ENCODE measurements at regions not wholly inside any gene's neighbourhood (a gene's known extent, or its start where the extent isn't known, plus 50 kb on each side); places are given as distances from the start of the nearest gene placed in this dataset.

GRCh38 chr11:86191874-86192273, 52.7 kb upstream of the EED start:
- ChIA-PET POLR2A (no interaction called here), CTCF (interaction anchor here (1.6 kb wide), 1 partner anchor 337 kb away, joined by 5 read pairs; the partner anchor contains the start of gene CCDC83)

GRCh38 chr11:86187027-86187426, 57.5 kb upstream of the EED start:
- ATAC-seq (ENCODE audit: poor library complexity) = no peak
- no peak overlapping the region for H3K4me3 ChIP-seq (ENCODE audit: low read length)
- CTCF ChIA-PET = no interaction called here
- H3K9me3 ChIP-seq (ENCODE audit: control insufficient read depth in 1 of 2, insufficient read depth in 1 of 2, low read length in 2 of 2) = no peaks in the 10 kb centered on the region
- no peaks in the 10 kb centered on the region for H3K36me3 Mint-ChIP-seq (ENCODE audit: low read depth)
- peaks cover 12% of the 10 kb centered on the region for H3K4me1 ChIP-seq (ENCODE audit: insufficient read depth, low read length)
- intact Hi-C loops (cut with DNase I, micrococcal nuclease) = no loop called here
- no peak overlapping the region for H3K27ac Mint-ChIP-seq
- POLR2A ChIA-PET = no interaction called here
- DNase-seq = no peak
- no peak for TF ChIP-seq CTCF (IDR thresholded peaks at IDR 0.05)
- no peaks in the 10 kb centered on the region for H3K27me3 Mint-ChIP-seq
- H3K4me3 Mint-ChIP-seq = no peak overlapping the region
- H3K27ac ChIP-seq (ENCODE audit: low read depth in 1 of 2, low read length in 2 of 2) = no peak overlapping the region
- H3K9me3 Mint-ChIP-seq = no peaks in the 10 kb centered on the region
- no peaks in the 10 kb centered on the region for H3K4me1 Mint-ChIP-seq (ENCODE audit: low read depth)
- no peaks in the 10 kb centered on the region for H3K36me3 ChIP-seq (ENCODE audit: insufficient read depth, low read length)
- no peaks in the 10 kb centered on the region for H3K27me3 ChIP-seq (ENCODE audit: control insufficient read depth in 1 of 2, insufficient read depth in 2 of 2, low read length in 2 of 2)

More at GRCh38 chr11:86191874-86192273, 52.7 kb upstream of the EED start:
- Histone ChIP-seq H3K36me3 (ENCODE audit: insufficient read depth, low read length) (no peaks in the 10 kb centered on the region), H3K9me3 (ENCODE audit: control insufficient read depth in 1 of 2, insufficient read depth in 1 of 2, low read length in 2 of 2) (no peaks in the 10 kb centered on the region), H3K27me3 (ENCODE audit: control insufficient read depth in 1 of 2, insufficient read depth in 2 of 2, low read length in 2 of 2) (no peaks in the 10 kb centered on the region), H3K27ac (ENCODE audit: low read depth in 1 of 2, low read length in 2 of 2) (no peak overlapping the region), H3K4me3 (ENCODE audit: low read length) (no peak overlapping the region), H3K4me1 (ENCODE audit: insufficient read depth, low read length) (peaks cover 4% of the 10 kb centered on the region)
- no peak for ATAC-seq (ENCODE audit: poor library complexity)
- H3K4me1 Mint-ChIP-seq (ENCODE audit: low read depth) = peaks cover 15% of the 10 kb centered on the region
- TF ChIP-seq CTCF (IDR thresholded peaks at IDR 0.05) = no peak
- intact Hi-C loops (cut with DNase I, micrococcal nuclease) = loop anchor here in 1 of 2 experiments (2.0 kb wide), 1 partner anchor 27 kb away; no protein-coding TSS in a partner anchor
- no peak overlapping the region for H3K27ac Mint-ChIP-seq
- H3K9me3 Mint-ChIP-seq = no peaks in the 10 kb centered on the region
- no peaks in the 10 kb centered on the region for H3K36me3 Mint-ChIP-seq (ENCODE audit: low read depth)
- no peak overlapping the region for H3K4me3 Mint-ChIP-seq
- DNase-seq = no peak
- no peaks in the 10 kb centered on the region for H3K27me3 Mint-ChIP-seq

GRCh38 chr11:86186386-86186785, 58.2 kb upstream of the EED start:
- Mint-ChIP-seq H3K4me1 (ENCODE audit: low read depth) (no peaks in the 10 kb centered on the region), H3K36me3 (ENCODE audit: low read depth) (no peaks in the 10 kb centered on the region), H3K27me3 (no peaks in the 10 kb centered on the region), H3K4me3 (no peak overlapping the region), H3K27ac (no peak overlapping the region), H3K9me3 (no peaks in the 10 kb centered on the region)
- H3K27me3 ChIP-seq (ENCODE audit: control insufficient read depth in 1 of 2, insufficient read depth in 2 of 2, low read length in 2 of 2) = no peaks in the 10 kb centered on the region
- no peak for ATAC-seq (ENCODE audit: poor library complexity)
- no peak overlapping the region for H3K27ac ChIP-seq (ENCODE audit: low read depth in 1 of 2, low read length in 2 of 2)
- no peak for TF ChIP-seq CTCF (IDR thresholded peaks at IDR 0.05)
- CTCF ChIA-PET = no interaction called here
- no peak for DNase-seq
- H3K36me3 ChIP-seq (ENCODE audit: insufficient read depth, low read length) = no peaks in the 10 kb centered on the region
- H3K9me3 ChIP-seq (ENCODE audit: control insufficient read depth in 1 of 2, insufficient read depth in 1 of 2, low read length in 2 of 2) = no peaks in the 10 kb centered on the region
- H3K4me3 ChIP-seq (ENCODE audit: low read length) = no peak overlapping the region
- POLR2A ChIA-PET = no interaction called here
- H3K4me1 ChIP-seq (ENCODE audit: insufficient read depth, low read length) = peaks cover 12% of the 10 kb centered on the region
- intact Hi-C loops (cut with DNase I, micrococcal nuclease) = no loop called here
